Heart left ventricle (tissue), 16 donors: ENCODE measurements at regions not wholly inside any gene's neighbourhood (a gene's known extent, or its start where the extent isn't known, plus 50 kb on each side); places are given as distances from the start of the nearest gene placed in this dataset.
A peak's percentile ranks its signal among the peaks of the same experiment; 100 is the strongest.

Experiments used
- ATAC-seq, 4 donors: fragments of 200-7000 bp; cut with Tn5 transposase; one replicate each; pipeline ENCODE4 v1.9.1; 2020 to 2022; ENCODE audit warnings: moderate library complexity in 4 of 4, mild to moderate bottlenecking in 3 of 4, moderate number of reproducible peaks in 1 of 4
- DNase-seq, 5 donors: peaks; one replicate each; pipeline ENCODE4 v3.0.0-alpha.2; 2020
- H3K27ac ChIP-seq, 12 donors: fragments of 200-600 bp; sonication (generic) in 4 of 12; one replicate each; pipeline versions ENCODE4 v1.5.0 to v1.8.0; 2016 to 2022; ENCODE audit warnings: mild to moderate bottlenecking in 2 of 12
- H3K27me3 ChIP-seq, 9 donors: fragments of 200-600 bp; sonication (generic) in 2 of 9; one replicate each; pipeline versions ENCODE4 v1.5.1 to v1.8.0; 2016 to 2022; ENCODE audit warnings: mild to moderate bottlenecking in 3 of 9
- H3K36me3 ChIP-seq, 9 donors: fragments of 200-600 bp; sonication (generic) in 2 of 9; one replicate each; pipeline versions ENCODE4 v1.5.0 to v1.8.0; 2018 to 2022; ENCODE audit warnings: mild to moderate bottlenecking in 2 of 9
- H3K4me1 ChIP-seq, 12 donors: fragments of 200-600 bp; sonication (generic) in 4 of 12; one replicate each; pipeline versions ENCODE4 v1.5.0 to v1.8.0; 2016 to 2022; ENCODE audit warnings: mild to moderate bottlenecking in 3 of 12
- H3K4me3 ChIP-seq, 12 donors: fragments of 200-600 bp; sonication (generic) in 4 of 12; one replicate each; pipeline versions ENCODE4 v1.5.0 to v1.8.0; 2017 to 2022; ENCODE audit warnings: mild to moderate bottlenecking in 9 of 12, moderate library complexity in 4 of 12
- H3K9me3 ChIP-seq, 12 donors: fragments of 200-600 bp; sonication (generic) in 4 of 12; one replicate each; pipeline versions ENCODE4 v1.5.0 to v1.8.0; 2016 to 2022; ENCODE audit warnings: mild to moderate bottlenecking in 1 of 12
- CTCF ChIP-seq, 12 donors: fragments of 200-600 bp; sonication (generic) in 4 of 12; IDR thresholded peaks; one replicate each; pipeline versions ENCODE4 v1.5.0 to v1.8.0; 2018 to 2022; ENCODE audit warnings: antibody characterized with exemption in 12 of 12, mild to moderate bottlenecking in 5 of 12
- POLR2A ChIP-seq, 2 donors: fragments of 450-650 bp; IDR thresholded peaks; one replicate each; pipeline ENCODE4 v1.6.1; 2017; ENCODE audit warnings: antibody characterized with exemption in 2 of 2, mild to moderate bottlenecking in 2 of 2, moderate library complexity in 2 of 2
- WGBS, 4 donors: extraction: QIAGEN DNeasy Blood & Tissue Kit in 2 of 4; methylation state at CpG; one replicate each; pipeline versions ENCODE4 v1.1.5 to v1.1.7; 2013 to 2018; 5-methylcytosine and 5-hydroxymethylcytosine counted together
- intact Hi-C, 10 donors: fragments of 100-400 bp; cut with DNase I; formaldehyde crosslinking; loops; one replicate each; pipeline versions ENCODE4 v1.11.1 to v1.14.2; 2022
- donor health status: ischemic (EF 13 %, LVEDD 7.1; RV severe dilation, severe dysfunction).
- donor health status: healthy with polysubstance abuse.
- donor health status: DM: no; HTN: yes; CAD: no.
- donor health status: DM: no; HTN: no; CAD: no.
- donor health status: ischemic (EF 25% LVEDD 6.9; RV normal size, moderate dysfunction).
- donor health status: ischemic (EF 25% LVEDD 5.7; RV mildly dilated, moderate dysfunction).
- donor health status: healthy.
- donor health status: DM: yes; HTN: yes; CAD: no.
- donor health status: ischemic (EF 35%, LVEDD 5.7; RV mildly dilated, moderate dysfunction).
- donor health status: nonischemic (EF 11% LVEDD 7.7; RV severe dilation, severe dysfunction).
- donor health status: DM: yes; HTN: yes; CAD: no.
- donor health status: PGD.
- donor health status: ischemic (EF 29% LVEDD 5.4; RV normal size, mild dysfunction).
- donor health status: nonischemic (EF 23%, LVEDD 6.1; RV moderate dilation, normal function).

DNA sequence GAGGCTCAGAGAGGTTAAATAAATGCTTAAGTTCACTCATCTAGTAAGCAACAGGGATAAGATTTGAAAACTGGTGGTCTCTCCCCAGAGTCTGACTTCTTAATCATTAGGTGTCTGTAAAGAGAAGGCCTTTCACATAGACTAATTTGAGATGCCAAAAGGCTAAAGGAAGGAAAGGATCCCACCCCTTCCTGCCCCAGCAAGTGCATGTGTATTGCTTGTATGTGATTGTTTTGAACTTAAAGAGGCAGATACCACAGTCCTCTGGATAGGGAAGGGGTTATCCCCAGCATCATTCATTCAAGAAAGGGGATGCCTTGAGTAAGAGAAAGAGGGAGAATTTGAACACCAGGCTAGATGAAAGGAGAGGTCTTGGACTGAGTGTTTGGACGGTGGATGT is 192.0 kb downstream of the OGFRL1 start:
- Histone ChIP-seq H3K9me3 (no peaks in the 10 kb centered on the region), H3K27me3 (no peaks in the 10 kb centered on the region), H3K36me3 (no peaks in the 10 kb centered on the region), H3K4me1 (peaks cover 0 to 44% (median 22%) of the 10 kb centered on the region in 12 donors), H3K27ac (peak overlapping the region in 10 of 12 donors; percentile 19 to 84 (median 66)), H3K4me3 (no peak overlapping the region)
- DNase-seq (no peak), ATAC-seq (peak in 3 of 4 donors; percentile 40 to 54 (median 43))
- intact Hi-C loops = loop anchor here in 2 of 10 donors (2.0 to 10.0 kb wide), 2 partner anchors 88 to 196 kb away; partner anchors contain the start of gene OGFRL1 (in 1 of the 2)
- 30 to 54% (median 34%) methylated on average over 1 of the region's 1 CpG for WGBS, 4 donors
- TF ChIP-seq CTCF (IDR thresholded peaks at IDR 0.05) (no peak), POLR2A (IDR thresholded peaks at IDR 0.05) (no peak)

DNA sequence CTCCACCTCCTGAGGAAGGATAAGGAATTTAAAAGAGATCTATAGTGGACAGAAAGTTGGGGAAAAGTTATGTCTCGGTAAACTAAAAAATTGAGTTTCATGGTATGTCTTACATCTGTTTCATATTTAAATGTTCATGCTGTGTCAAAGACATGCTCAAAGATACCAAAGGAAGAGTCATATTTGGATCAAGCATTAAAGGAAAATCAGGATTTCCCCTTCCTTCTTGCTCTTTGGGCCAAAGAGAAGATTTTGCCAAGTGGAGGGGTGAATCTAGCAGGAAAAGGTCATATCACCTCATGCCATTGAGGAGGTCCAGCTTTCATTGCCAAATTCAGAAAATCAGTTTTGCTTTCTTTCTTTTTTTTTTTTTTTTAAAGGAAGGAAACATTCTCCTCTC is 192.4 kb downstream of the OGFRL1 start:
- Histone ChIP-seq H3K36me3 (no peaks in the 10 kb centered on the region), H3K27me3 (no peaks in the 10 kb centered on the region), H3K9me3 (no peaks in the 10 kb centered on the region), H3K27ac (peak overlapping the region in 10 of 12 donors; percentile 19 to 83 (median 64)), H3K4me3 (no peak overlapping the region), H3K4me1 (peaks cover 0 to 43% (median 22%) of the 10 kb centered on the region in 12 donors)
- intact Hi-C loops = loop anchor here in 2 of 10 donors (2.0 to 10.0 kb wide), 2 partner anchors 88 to 196 kb away; partner anchors contain the start of gene OGFRL1 (in 1 of the 2)
- TF ChIP-seq POLR2A (IDR thresholded peaks at IDR 0.05) (no peak), CTCF (IDR thresholded peaks at IDR 0.05) (no peak)
- DNase-seq = no peak
- 54 to 85% (median 67%) methylated on average over 1 of the region's 1 CpG for WGBS, 4 donors
- peak in 1 of 4 donors; percentile 33 for ATAC-seq

DNA sequence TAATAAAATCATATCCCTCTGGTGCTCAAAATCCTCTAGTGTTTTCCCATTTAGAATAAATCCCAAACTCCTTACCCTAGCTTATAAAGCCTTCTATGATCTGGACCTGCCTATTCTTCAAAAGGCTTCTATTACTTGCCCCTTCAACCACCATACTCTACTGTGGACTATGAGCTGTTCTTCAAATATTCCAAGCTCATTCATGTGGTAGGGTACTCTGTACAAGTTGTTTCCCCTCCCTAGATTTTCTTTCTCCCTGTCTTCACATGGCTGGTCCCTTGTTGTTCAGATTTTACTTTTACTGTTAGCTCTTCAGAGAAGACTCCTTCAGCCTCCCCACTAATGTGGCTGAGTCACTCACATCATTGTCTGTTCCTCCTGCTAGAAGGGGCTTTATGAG is 193.2 kb downstream of the OGFRL1 start:
- DNase-seq (no peak), ATAC-seq (no peak)
- intact Hi-C loops = loop anchor here in 2 of 10 donors (2.0 to 10.0 kb wide), 2 partner anchors 89 to 197 kb away; partner anchors contain the start of gene OGFRL1 (in 1 of the 2)
- no peaks in the 10 kb centered on the region for H3K27me3 ChIP-seq
- H3K4me1 ChIP-seq = peaks cover 0 to 43% (median 22%) of the 10 kb centered on the region in 12 donors
- no peak overlapping the region for H3K4me3 ChIP-seq
- H3K27ac ChIP-seq = peak overlapping the region in 5 of 12 donors; percentile 60 to 83 (median 65)
- TF ChIP-seq POLR2A (IDR thresholded peaks at IDR 0.05) (no peak), CTCF (IDR thresholded peaks at IDR 0.05) (no peak)
- H3K36me3 ChIP-seq = no peaks in the 10 kb centered on the region
- no peaks in the 10 kb centered on the region for H3K9me3 ChIP-seq

GRCh38 chr6:71482742-71483141 is 194.1 kb downstream of the OGFRL1 start:
- Histone ChIP-seq H3K4me1 (peaks cover 0 to 43% (median 22%) of the 10 kb centered on the region in 12 donors), H3K36me3 (no peaks in the 10 kb centered on the region), H3K4me3 (no peak overlapping the region), H3K9me3 (no peaks in the 10 kb centered on the region), H3K27ac (no peak overlapping the region), H3K27me3 (no peaks in the 10 kb centered on the region)
- no peak for DNase-seq
- no peak for ATAC-seq
- peak in 7 of 12 donors; percentile 11 to 42 (median 20) for TF ChIP-seq CTCF (IDR thresholded peaks at IDR 0.05)
- TF ChIP-seq POLR2A (IDR thresholded peaks at IDR 0.05) = no peak
- WGBS, 4 donors = 71 to 82% (median 79%) methylated on average over 2 of the region's 2 CpGs
- intact Hi-C loops = loop anchor here in 1 of 10 donors (10.0 kb wide), 1 partner anchor 198 kb away; the partner anchor contains the start of gene OGFRL1
